ENCODE measurements at regions not wholly inside any gene's neighbourhood (a gene's known extent, or its start where the extent isn't known, plus 50 kb on each side); places are given as distances from the start of the nearest gene placed in this dataset.

GRCh38 chr16:64308721-64309120 lies 813.1 kb downstream of the CDH11 start:
- no peaks in the 10 kb centered on the region for H3K4me1 Mint-ChIP-seq

GRCh38 chr16:64307431-64307830 lies 814.4 kb downstream of the CDH11 start:
- H3K9me3 Mint-ChIP-seq, result peaks cover 31 to 48% of the 10 kb centered on the region in 2 donors
- H3K27ac Mint-ChIP-seq, result no peak overlapping the region
- H3K4me1 Mint-ChIP-seq, result no peaks in the 10 kb centered on the region
- ATAC-seq (no peak), DNase-seq (no peak)
- H3K4me3 Mint-ChIP-seq, result no peak overlapping the region
- no peaks in the 10 kb centered on the region for H3K27me3 Mint-ChIP-seq

More at GRCh38 chr16:64308721-64309120, 813.1 kb downstream of the CDH11 start:
- H3K27ac Mint-ChIP-seq, result no peak overlapping the region
- ATAC-seq, result no peak
- H3K4me3 Mint-ChIP-seq, result no peak overlapping the region
- H3K9me3 Mint-ChIP-seq, result peaks cover 38 to 55% of the 10 kb centered on the region in 2 donors
- no peak for DNase-seq
- no peaks in the 10 kb centered on the region for H3K27me3 Mint-ChIP-seq

GRCh38 chr16:64305663-64306062 lies 816.2 kb downstream of the CDH11 start:
- Mint-ChIP-seq H3K4me1 (no peaks in the 10 kb centered on the region), H3K27ac (no peak overlapping the region), H3K9me3 (peaks cover 31 to 48% of the 10 kb centered on the region in 2 donors), H3K27me3 (no peaks in the 10 kb centered on the region), H3K4me3 (no peak overlapping the region)
- no peak for DNase-seq
- no peak for ATAC-seq

DNA sequence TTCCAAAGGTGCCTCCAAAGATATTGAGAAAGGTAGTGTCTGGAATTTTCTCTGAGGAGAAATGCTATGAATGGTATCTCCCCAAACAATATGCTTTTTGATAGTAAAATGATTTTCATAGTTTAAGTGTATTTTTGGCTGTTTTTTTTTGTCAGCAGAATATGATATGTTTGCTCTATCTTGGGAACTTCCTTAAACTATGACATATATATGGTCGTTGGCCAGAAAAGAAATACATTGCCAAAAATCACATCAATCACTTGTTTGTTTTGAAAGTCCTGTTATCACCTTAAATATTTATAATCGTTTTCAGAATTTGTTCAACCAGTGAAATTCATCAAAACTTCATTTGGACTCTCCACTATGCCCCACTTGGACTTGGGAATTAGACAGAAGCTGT lies 816.9 kb downstream of the CDH11 start:
- Mint-ChIP-seq H3K4me1 (no peaks in the 10 kb centered on the region), H3K4me3 (no peak overlapping the region), H3K9me3 (peaks cover 27 to 43% of the 10 kb centered on the region in 2 donors), H3K27me3 (no peaks in the 10 kb centered on the region), H3K27ac (no peak overlapping the region)
- ATAC-seq (no peak), DNase-seq (no peak)

DNA sequence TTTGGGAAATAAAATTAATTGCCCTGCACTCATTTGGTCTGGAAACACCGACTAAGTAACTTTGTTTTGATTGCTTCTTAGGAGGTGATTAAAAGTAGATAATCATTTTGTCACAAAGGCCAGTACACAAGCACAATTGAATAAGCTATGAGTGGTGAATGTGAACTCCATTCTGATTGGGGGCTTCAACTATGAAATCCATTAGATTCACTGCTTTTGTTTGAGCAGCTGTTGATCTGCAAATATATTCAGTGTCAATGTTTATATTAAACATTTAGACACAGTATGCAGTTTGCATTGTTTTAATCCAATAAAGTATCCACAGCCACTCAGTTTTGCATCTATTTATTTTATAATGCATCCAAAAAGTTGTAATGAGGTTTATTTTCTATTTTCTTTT lies 817.5 kb downstream of the CDH11 start:
- no peaks in the 10 kb centered on the region for H3K27me3 Mint-ChIP-seq
- no peaks in the 10 kb centered on the region for H3K4me1 Mint-ChIP-seq
- H3K9me3 Mint-ChIP-seq, result peaks cover 21 to 37% of the 10 kb centered on the region in 2 donors
- DNase-seq (no peak), ATAC-seq (no peak)
- H3K4me3 Mint-ChIP-seq, result no peak overlapping the region
- H3K27ac Mint-ChIP-seq, result no peak overlapping the region

DNA sequence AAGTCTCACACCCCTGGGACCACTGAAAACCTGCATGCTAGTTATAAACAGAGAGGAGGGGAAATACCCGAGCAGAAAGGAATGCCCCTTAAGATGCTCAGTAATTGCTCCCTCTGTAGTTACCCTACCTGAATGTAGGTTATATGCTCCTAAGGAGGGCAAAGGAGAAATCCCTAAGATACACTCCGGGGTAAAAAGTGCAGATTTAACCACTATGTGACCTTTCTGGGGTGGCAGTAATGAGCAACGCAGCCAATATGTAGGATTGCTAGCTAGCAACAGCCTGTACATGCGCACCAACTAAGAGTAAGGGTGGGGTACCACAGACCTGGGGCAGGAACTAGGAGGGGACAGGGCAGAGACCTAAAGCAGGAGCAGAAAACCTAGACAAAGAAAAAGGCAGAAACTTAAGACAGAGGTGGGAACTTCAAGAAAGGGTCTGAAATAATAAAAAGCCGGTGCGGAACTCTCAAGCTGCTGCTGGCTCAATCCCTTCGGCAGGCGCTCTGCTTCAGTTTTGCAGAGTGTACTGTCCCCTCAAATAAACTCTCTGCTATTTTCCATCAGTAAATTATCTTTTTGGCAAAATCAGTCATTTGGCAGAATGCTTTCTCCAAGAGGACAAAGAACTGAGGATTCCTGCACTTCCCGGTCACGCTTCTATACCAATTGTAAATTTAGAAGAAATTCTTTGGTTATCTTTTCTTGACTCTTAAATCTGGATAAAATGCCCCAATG lies 823.8 kb downstream of the CDH11 start:
- ATAC-seq (no peak), DNase-seq (no peak)
- Mint-ChIP-seq H3K27me3 (no peaks in the 10 kb centered on the region), H3K27ac (no peak overlapping the region), H3K4me3 (no peak overlapping the region), H3K9me3 (peaks cover 21 to 24% of the 10 kb centered on the region in 2 donors), H3K4me1 (no peaks in the 10 kb centered on the region)

GRCh38 chr16:64295466-64295865 lies 826.4 kb downstream of the CDH11 start:
- peaks cover 21 to 24% of the 10 kb centered on the region in 2 donors for H3K9me3 Mint-ChIP-seq
- no peaks in the 10 kb centered on the region for H3K27me3 Mint-ChIP-seq
- no peak for DNase-seq
- no peak overlapping the region for H3K4me3 Mint-ChIP-seq
- H3K27ac Mint-ChIP-seq, result no peak overlapping the region
- no peak for ATAC-seq
- no peaks in the 10 kb centered on the region for H3K4me1 Mint-ChIP-seq

DNA sequence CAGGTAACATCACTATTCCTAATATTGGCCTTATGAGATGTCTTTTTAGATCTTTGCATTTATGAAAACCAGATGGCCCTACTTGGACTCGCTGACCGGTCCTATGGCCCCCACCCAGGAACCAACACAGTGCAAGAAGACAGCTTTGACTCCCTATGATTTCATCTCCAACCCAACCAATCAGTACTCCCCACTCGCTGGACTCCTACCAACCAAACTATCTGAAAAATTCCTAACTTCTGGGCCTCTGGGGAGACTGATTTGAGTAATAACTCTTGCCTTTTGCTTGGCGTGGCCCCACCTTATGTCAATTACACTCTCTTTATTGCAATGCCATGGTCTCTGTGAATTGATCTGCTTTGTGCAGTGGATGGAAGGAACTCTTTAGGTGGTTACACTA lies 828.9 kb downstream of the CDH11 start:
- Mint-ChIP-seq H3K4me3 (no peak overlapping the region), H3K9me3 (peaks cover 11 to 25% of the 10 kb centered on the region in 2 donors), H3K27me3 (no peaks in the 10 kb centered on the region), H3K27ac (no peak overlapping the region), H3K4me1 (no peaks in the 10 kb centered on the region)
- DNase-seq (no peak), ATAC-seq (no peak)

DNA sequence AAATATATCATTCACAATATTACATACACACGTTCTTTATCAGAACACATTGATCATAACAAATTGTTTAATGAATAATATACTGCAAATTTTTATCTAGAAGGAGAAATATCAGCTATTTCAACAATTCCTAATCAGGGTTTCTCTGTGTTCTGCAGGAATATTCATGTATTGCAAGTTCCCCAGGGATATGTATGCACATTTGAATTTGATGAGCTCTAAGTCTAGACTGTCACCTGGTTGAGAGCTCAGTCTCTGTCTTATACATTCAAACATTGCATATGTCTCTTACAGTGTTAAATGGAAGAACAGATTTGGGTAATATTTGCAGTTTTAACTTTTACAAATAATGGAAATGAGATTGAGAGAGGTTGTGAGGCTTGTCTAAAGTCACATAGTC lies 829.7 kb downstream of the CDH11 start:
- Mint-ChIP-seq H3K4me3 (no peak overlapping the region), H3K9me3 (peaks cover 3 to 21% of the 10 kb centered on the region in 2 donors), H3K27me3 (no peaks in the 10 kb centered on the region), H3K27ac (no peak overlapping the region), H3K4me1 (no peaks in the 10 kb centered on the region)
- DNase-seq, result no peak
- no peak for ATAC-seq

GRCh38 chr16:64290461-64290860 lies 831.4 kb downstream of the CDH11 start:
- DNase-seq (no peak), ATAC-seq (no peak)
- no peaks in the 10 kb centered on the region for H3K27me3 Mint-ChIP-seq
- H3K4me1 Mint-ChIP-seq, result no peaks in the 10 kb centered on the region
- H3K4me3 Mint-ChIP-seq, result no peak overlapping the region
- peaks cover 0 to 18% of the 10 kb centered on the region in 2 donors for H3K9me3 Mint-ChIP-seq
- H3K27ac Mint-ChIP-seq, result no peak overlapping the region

DNA sequence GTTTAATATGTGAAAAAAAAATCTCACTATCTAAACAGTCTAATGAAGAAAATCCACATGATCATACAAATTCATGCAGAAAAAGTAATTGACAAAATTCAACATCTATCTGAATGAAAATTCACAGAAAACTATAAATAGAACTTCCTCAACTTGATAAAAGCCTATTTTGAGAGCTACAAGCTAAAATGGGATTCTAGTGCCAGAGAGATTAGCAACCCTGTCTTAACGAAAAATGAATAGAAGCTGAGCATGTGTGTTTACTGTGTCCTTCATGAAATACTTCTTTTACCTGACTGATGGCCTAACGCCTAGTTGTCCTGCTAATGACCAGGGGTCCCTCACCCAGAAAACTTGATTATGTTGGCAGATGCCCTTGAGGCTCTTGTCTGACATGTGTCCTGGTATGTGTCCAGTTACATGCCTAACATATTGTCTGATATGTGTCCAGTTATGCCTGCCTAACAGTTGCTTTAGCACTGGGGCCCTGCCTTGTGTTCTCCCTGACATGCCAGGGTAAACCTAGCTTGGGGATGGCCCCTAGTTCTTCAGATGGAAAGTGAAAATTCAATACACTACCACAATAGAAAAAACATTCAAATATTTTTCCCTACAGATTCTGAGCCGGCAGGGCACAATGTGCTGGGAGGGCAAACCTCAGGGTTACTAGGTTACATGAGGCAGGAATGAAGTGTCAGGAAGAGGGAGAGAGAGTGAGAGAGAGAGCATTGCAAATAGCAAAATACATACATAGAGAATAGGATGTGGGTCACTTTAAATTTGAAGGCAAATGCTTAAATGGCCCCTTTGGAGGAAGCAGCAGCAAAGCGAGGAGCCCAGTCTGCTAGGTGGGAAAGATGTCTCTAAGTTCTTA lies 834.0 kb downstream of the CDH11 start:
- DNase-seq (no peak), ATAC-seq (no peak)
- no peak overlapping the region for H3K4me3 Mint-ChIP-seq
- no peaks in the 10 kb centered on the region for H3K4me1 Mint-ChIP-seq
- H3K27ac Mint-ChIP-seq, result no peak overlapping the region
- H3K9me3 Mint-ChIP-seq, result peaks cover 0 to 10% of the 10 kb centered on the region in 2 donors
- H3K27me3 Mint-ChIP-seq, result no peaks in the 10 kb centered on the region

DNA sequence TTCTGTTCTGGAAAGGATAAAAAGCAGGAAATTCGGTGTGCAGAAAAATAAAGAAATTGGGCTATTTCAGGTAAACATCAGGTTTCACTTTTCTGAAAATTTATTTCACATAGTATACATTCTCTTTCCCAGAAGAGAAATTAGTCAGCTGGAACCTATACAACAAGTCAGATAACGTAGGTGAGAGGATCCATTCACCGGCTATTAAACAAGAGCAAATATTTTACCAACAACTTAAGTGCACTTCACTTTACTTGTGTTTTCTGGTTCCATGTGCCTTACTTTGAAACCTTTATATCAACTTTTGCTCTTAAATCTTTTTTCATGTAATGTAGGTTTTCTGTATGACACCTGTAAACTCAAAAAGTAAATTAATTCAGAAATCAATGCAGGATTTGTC lies 839.7 kb downstream of the CDH11 start:
- Mint-ChIP-seq H3K27ac (no peak overlapping the region), H3K4me3 (no peak overlapping the region), H3K9me3 (peaks cover 12 to 18% of the 10 kb centered on the region in 2 donors), H3K4me1 (no peaks in the 10 kb centered on the region), H3K27me3 (no peaks in the 10 kb centered on the region)
- DNase-seq, result no peak
- ATAC-seq, result no peak

DNA sequence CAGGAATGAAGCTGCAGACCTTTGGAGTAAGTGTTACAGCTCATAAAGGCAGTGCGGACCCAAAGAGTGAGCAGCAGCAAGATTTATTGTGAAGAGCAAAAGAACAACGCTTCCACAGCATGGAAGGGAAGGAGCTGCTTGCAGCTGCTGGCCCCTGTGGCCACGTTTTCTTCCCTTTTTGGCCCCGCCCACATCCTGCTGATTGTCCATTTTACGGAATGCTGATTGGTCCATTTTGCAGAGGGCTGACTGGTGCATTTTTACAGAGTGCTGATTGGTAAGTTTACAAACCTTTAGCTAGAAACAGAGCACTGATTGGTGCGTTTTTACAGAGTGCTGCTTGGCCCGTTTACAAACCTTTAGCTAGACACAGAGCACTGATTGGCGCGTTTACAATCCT lies 841.5 kb downstream of the CDH11 start:
- Mint-ChIP-seq H3K27me3 (no peaks in the 10 kb centered on the region), H3K4me1 (no peaks in the 10 kb centered on the region), H3K27ac (no peak overlapping the region), H3K4me3 (no peak overlapping the region), H3K9me3 (peaks cover 12 to 18% of the 10 kb centered on the region in 2 donors)
- ATAC-seq, result no peak
- no peak for DNase-seq

GRCh38 chr16:64278196-64278595 lies 843.7 kb downstream of the CDH11 start:
- peaks cover 12 to 18% of the 10 kb centered on the region in 2 donors for H3K9me3 Mint-ChIP-seq
- H3K27ac Mint-ChIP-seq, result no peak overlapping the region
- no peak for ATAC-seq
- H3K27me3 Mint-ChIP-seq, result no peaks in the 10 kb centered on the region
- H3K4me1 Mint-ChIP-seq, result no peaks in the 10 kb centered on the region
- no peak overlapping the region for H3K4me3 Mint-ChIP-seq
- DNase-seq, result no peak

DNA sequence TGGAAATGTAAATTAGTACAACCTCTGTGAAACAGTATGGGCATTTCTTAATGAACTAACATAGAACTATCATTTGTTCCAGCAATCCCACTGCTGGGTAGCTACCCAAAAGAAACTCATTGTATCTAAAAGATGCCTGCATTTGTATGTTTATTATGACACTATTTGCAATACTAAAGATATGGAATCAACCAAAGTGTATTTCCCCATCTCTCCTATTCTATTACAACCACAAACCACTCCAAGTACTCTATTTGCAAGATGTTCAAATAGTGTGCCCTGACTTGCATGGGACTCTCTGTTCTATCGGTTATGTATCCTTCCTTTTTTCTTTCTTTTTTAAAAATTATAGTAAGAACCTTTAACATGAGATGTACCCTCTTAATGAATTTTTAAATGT lies 845.2 kb downstream of the CDH11 start:
- H3K4me3 Mint-ChIP-seq, result no peak overlapping the region
- H3K27ac Mint-ChIP-seq, result no peak overlapping the region
- no peaks in the 10 kb centered on the region for H3K27me3 Mint-ChIP-seq
- H3K4me1 Mint-ChIP-seq, result no peaks in the 10 kb centered on the region
- peaks cover 14 to 17% of the 10 kb centered on the region in 2 donors for H3K9me3 Mint-ChIP-seq
- no peak for ATAC-seq
- DNase-seq, result no peak

GRCh38 chr16:64272028-64272427 lies 849.8 kb downstream of the CDH11 start:
- no peak overlapping the region for H3K27ac Mint-ChIP-seq
- no peaks in the 10 kb centered on the region for H3K4me1 Mint-ChIP-seq
- peaks cover 12 to 13% of the 10 kb centered on the region in 2 donors for H3K9me3 Mint-ChIP-seq
- DNase-seq, result no peak
- H3K4me3 Mint-ChIP-seq, result no peak overlapping the region
- no peaks in the 10 kb centered on the region for H3K27me3 Mint-ChIP-seq
- no peak for ATAC-seq

Measured in stimulated activated naive CD8-positive, alpha-beta T cell treated with anti-CD3 and anti-CD28 coated beads, Interleukin-15, amount 100 ng/mL, for 72 hours (primary cell).